HG03442 (cell line): ENCODE measurements at regions not wholly inside any gene's neighbourhood (a gene's known extent, or its start where the extent isn't known, plus 50 kb on each side); places are given as distances from the start of the nearest gene placed in this dataset.
"Not testable (repeated sequence)": the region's sequence is repeated elsewhere in the genome, so short reads cannot be mapped to it uniquely, and the experiment has no call there.

Experiments
- ATAC-seq: cut with Tn5 transposase; IDR thresholded peaks from one replicate; pipeline ENCODE4 v1.9.1; 2021; ENCODE audit warnings: mild to moderate bottlenecking, moderate library complexity; ENCODE audit not compliant: unreplicated experiment

DNA sequence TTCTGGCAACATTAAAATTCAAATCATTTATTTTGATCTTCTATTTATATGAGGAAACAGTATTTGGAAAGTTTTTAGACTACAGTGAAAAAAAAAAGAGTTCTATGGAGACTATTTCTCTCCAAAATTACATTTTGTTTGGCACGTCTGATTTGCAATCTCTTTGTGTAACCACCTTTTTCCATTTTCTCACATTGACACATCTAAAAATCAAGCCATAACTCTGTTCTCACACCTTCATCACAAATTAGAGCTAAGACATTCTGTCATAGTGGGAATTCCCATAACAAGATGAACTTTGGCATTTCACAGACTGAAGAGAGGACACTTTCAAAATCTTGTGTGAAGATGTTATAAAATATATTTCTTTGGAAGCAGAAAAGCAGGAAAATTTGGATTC, 468.9 kb downstream of the GRIA2 start:
- no peak for ATAC-seq

DNA sequence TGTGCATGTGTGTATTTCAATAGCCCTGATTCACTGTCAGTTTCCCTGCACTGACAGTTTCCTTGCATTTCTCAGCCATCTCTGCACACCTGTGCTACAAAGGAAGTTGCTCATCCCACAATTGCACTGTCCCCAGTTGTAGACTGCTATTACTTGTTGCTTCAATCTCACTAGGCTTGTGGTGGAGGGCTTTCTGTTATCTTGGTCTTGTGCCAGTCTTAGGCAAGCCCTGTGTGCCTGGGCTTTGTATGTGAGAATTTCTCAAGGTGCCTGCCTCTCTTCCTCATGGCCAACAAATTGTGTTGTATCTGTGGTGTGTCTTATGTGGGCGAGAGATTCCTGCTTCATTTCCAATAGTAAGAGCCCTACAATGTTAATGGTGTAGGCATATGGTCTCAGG, 467.4 kb downstream of the GRIA2 start:
- ATAC-seq: no peak

DNA sequence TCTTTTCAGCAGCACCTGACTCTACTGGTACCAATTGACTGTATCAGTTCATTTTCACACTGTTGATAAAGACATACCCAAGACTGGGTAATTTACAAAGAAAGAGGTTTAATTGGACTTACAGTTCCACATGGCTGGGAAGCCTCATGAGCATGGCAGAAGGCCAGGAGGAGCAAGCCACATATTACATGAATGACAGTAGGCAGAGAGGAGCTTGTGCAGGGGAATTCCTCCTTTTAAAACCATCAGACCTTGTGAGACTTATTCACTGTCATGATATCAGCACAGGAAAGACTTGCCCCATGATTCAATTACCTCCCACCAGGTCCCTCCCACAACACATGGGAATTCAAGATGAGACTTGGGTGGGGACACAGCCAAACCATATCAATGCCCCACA, 458.8 kb downstream of the GRIA2 start:
- not testable (repeated sequence) for ATAC-seq

DNA sequence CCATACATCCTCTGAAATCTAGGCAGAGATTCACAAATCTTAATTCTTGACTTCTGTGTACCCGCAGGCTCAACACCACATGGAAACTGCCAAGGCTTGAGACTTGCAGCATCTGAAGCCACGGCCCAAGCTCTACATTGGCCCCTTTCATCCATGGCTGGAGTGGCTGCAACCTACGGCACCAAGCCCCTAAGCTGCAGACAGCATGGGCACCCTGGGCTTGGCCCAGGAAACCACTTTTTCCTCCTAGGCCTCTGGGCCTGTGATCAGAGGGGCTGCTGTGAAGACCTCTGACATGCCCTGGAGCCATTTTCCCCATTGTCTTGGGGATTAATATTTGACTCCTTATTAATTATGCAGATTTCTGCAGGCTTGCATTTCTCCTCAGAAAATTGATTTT, 457.9 kb downstream of the GRIA2 start:
- ATAC-seq: no peak

DNA sequence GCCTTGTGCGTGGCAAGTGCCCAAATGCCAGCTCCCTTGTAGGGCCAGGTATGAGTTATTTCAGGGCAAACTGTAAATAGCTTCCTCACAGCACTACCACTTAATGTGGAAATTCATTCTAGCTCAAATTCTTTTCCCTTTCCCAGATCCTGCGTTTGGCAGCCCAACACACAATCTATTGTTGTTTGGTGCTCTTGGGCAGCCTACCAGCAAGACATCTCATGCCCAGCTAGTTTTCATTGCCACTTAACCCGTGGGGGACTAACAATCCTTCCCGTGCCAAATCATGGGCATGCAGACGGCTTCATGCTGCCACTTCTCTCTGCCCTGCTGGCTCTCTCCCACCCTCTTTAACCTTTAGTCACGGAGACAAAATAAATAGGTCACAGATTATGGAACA, 454.2 kb downstream of the GRIA2 start:
- ATAC-seq: no peak

DNA sequence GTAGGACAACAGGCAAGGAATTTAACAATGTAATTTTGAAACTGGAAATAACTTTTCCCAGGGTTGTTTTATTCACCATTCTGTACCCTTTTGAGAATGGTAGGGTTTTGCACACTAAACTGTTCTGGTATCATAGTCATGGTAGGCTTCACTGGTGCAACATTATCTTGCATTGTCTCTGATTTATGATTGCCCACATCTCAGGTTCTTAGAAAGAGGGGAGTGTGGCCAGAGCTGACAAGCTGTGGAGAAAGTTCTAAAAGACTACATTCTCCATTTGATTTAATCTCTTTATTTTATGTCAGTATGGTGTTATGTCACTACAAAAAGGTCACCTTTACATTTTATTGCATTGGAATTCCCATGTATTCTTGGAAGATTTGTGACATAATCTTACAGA, 447.3 kb downstream of the GRIA2 start:
- ATAC-seq: no peak

DNA sequence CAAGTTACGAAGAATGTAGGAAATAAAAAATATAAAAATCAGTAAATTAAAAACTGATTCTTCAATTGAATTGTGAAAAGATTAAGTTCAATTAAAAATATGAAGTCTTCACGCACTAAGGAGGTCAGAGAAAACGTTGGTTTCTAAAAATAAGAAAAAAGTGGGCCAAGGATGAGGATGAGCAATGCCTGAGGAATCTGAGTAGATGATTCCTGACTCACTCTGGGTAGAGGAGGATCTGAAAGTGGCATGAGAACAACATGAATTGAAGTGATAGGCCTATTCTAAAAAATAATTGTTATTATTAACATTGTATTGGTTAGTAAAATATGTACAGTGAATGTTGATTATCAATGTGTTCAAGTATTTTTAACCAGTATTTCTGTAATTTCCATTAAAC, 444.2 kb downstream of the GRIA2 start:
- no peak for ATAC-seq

DNA sequence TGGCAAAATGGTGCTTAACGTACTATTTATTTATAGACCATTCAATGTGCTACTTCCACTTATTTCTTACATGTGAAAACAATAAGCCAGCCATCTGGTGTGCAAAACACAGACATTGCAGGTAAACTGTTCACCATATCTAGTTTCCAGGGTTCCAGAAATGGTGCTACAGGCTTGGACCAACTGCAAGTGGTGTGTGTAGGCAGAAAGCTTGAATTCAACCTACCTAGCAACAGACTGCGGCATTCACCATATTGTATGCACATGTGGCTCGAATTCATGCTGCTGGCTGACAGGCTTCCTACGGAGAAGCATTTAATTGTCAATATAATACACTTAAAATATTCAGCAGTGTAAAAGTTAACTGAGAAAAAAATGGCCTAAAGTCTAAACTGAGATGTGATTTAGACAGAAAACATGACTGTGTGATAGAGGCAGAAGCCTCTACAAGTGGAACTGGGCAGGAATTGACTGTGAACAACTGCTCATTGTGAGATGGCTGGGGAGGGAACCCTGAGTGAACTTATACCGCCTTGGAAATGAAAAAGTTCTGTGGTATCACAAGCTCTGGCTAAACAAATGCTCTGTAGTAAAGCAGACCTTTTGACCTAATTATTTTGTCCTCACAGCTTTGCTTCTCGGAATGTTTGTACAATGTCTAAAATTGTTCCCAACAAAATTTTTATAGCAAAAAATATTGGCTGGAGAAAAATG, 434.7 kb downstream of the GRIA2 start:
- ATAC-seq: no peak

DNA sequence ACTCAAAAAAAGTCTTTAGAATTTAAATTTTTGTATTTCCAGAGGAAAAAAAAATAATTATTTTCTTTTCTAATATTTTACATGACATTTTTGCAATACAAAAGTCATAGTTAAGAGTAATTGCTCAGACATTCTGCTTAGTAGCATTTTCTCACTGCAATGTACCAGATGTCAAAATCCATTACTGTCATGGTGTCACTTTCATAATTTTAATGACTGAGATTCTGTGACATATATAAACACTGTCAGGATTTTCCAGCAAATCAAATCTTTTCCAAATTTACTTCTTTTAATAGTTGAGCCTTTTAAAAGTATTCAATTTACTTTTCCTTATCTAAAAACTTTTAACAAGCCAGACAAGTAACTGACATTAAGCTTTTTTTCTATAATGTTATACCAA, 422.7 kb downstream of the GRIA2 start:
- ATAC-seq: no peak

DNA sequence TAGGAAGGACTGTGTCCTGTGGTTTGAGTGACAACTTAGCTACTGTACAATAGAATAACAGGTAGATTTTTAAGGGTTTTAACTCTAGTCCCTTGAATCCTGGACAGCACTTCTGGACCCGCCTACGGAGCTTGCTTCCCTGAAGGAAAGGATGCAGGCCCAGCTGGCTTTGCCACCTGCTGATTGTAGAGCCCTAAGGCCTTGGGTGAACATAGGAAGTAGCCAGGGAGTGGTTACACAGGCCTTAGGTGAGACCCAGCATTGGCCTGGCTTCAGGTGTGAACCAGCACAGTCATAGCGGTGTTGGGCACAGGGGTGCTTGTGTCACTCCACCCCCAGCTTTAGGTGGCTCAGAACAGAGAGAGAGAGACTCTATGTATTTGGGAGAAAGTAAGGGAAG, 413.5 kb downstream of the GRIA2 start:
- ATAC-seq: no peak

DNA sequence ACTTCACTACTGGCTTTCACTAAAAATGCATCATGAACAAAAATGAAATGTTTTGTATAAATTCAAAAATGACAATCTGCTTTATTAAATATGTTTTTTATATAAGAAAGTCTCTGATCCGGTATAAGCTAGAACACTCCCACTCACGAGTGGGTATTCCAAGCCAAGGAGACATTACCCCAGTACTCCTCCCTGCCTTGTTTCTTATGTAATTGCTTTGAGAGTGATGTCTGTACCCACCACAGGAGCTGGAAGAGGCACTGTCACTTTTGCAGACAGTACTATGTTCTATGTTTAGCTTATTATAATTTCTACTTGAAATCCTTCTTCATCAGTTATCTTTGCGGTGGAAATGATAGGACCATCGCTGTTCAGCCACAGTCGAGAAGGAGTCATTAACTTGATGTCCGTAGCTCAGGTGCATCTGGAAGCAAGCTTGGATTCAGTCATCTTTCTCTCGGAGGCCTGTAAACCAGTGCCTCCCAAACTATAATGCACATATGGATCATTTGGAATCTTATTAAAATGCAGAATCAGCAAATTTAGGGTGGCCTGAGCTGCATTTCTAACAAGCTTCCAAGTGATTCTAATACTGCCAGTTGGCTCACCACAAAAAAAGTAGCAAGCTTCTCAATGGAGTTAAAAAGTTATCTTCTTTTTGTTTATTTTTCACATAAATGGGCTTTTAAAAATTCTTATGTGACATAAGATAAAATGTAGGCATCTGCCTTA, 396.4 kb downstream of the GRIA2 start:
- no peak for ATAC-seq

DNA sequence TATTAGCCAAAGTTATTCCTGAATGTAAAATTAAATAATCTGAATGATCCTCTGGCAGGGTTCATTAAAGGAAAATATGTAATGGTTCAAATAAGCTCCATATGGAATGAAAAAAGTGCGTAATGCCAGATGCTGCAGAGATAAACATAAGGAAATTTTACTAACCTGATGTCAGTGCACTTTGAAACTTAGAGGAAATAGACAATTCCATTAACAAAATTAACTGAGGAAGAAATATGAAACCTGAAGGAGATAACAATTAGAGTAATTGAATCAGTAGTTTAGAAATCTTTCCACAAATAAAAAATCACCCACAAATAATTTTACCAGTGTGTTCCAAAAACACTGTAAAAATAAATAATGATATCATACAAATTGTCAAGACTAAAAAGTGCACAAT, 387.5 kb downstream of the GRIA2 start:
- ATAC-seq: no peak

DNA sequence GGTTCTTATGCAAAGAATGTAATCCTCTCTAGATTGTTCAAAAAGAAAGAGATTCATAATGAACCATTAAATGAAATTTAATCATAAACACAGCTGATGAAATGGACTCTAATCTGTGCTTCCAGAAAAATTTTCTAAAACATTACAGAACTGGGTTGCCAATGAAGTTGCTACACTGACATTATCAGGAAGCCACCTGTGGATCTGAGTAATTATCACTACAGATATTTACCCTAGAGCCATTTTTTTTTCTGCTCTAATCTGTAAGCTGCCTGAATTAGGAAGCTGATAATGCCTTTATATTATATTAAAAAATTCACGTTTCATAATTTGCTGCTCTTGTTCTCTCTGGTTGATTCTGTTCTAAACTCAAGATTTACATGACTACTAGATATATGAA, 380.1 kb downstream of the GRIA2 start:
- no peak for ATAC-seq

DNA sequence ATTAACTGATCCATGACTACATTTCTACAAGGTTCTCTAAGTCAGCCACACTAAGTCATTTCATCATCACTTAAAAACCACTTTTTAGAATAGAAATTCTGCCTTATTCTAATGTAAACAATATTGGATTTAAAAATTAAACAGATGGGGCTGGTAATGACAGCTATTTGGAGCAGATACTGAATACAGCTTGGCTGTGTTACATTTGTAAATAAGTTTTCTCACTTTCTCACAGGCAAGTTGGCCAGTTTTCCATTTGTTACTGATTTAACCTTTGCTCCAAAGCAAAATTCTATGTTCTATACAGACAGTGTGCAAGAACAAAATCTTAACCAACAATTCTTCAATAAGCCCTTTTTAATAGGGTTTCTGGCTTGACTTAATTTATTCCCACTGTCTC, 370.7 kb downstream of the GRIA2 start:
- ATAC-seq: no peak

DNA sequence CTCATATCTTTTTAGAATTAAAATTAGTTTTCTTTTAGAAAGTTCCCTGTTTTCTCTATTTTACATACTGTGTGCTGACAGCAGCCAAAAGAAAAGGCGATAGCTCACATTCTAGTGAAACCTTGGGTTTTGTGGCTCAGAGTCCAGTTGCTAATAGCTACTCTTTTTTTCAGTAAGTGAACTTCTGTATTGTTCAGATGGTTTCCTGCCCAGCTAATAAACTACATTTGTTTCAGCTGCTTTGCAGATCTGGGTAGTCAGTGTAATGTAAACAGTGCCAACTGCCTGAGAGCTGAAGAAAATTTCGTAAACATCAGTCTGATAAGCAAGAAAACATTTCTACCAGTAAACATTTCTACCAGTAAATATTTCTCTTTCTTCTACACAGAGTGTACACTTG, 370.2 kb downstream of the GRIA2 start:
- no peak for ATAC-seq

DNA sequence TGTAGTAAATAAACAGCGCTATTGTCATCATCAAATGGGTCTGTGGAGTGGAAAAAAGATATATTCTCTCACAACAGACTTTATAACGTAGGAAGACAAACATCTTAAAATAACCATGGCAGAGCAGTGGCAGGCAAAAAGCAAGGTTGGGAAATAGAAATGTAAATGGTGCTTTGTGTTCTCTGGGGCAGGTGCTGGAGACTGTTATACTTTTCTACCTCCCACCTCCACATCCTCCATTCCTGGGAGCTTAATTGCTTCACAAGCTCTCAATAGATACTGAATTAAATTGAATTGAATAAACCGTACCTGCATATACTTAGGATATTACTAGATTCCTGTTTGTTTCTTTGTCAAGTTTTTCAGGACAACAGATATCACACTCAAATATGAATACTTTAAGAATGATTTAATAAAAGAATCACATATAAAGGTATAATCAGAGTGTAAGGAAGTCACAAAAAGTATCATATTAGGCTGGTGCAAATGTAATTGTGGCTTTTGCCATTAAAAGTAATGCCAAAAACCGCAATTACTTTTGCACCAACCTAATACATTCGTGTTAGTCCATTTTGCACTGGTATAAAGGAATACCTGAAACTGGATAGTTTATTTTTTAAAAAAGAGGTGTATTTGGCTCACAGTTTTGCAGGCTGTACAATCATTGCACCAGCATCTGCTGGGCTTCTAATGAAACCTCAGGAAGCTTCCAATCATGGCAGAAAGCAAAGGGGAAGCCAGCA, 367.3 kb downstream of the GRIA2 start:
- no peak for ATAC-seq

DNA sequence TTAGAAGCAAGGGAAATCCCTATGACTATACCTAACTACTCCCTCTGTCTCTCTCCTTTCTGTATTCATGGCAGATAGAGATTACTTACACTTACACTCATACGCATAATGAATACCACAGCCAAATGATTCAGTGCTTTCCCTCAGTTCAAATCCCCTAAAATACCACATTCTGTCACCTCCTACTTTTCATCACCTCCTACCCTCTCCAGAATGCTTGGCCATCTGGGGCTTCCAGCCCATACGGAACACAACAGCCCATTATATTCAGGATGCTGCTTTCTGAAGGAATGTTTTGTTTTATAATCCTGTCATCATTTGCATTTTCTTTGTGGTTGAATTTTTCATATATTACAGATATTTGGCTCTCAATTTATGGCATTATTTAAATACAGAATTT, 361.6 kb downstream of the GRIA2 start:
- ATAC-seq: no peak

DNA sequence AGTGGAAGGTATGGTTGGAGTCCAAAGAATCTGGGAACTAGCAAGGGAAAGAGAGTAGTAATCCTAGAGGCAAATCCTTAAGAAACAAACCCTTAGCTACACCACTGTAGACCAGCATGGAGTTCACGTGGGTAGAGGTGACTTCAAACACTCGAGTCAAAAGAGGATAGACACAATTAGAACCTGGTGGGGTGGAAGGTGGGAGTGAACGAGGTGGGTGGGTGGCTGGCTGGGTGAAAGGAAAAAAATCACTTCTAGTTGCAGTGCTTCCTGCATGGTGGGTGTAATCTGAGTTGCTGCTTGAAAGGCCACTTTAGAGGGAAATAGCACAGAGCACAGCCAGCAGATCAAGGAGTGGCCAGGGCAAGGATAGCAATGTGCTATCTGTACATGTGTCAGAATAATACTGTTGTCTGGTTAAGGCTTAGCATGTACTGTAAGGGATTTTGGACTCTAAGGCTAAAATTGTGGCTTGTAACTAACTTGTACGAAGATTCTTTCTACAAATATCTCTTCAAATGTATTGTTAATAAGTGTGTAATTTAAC, 356.2 kb downstream of the GRIA2 start:
- ATAC-seq: no peak

DNA sequence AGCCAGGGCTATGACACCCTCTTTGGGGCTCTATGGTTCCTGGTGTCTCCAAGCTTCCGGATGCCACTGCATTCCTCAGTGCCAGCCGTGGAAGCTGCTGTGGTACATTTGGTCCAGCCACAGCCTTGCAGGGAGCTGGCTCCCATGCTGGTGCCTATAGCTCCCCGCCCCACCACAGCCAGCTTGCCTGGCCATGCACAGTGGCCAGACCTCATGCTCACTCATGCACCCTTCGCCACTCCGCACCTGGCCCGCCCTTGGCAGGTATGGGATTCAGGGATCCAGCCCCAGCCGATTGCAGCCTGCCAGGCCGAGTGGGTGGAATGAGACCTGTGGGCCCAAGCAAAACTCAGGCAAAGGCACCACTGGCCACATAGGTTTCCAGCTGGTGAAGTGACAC, 354.8 kb downstream of the GRIA2 start:
- ATAC-seq: no peak

DNA sequence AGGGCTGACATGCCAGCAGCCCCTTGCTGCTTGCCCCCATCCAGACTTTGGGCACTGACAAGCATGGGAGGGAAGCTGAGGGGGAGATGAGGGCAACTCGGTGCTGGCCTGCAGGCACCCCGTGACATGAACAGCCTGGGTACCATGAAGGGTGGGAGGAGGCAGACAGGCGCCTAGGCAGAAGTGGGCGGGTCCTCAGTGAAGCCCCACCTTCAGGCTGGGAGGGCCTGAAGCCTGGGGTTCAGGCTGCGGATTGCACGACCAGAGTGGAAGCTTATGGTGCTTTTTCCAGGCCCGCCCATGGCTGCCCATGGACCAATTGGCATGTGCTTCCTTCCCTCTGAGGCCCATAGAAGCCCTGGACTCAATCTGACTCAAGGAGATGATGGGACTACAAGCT, 354.1 kb downstream of the GRIA2 start:
- no peak for ATAC-seq

DNA sequence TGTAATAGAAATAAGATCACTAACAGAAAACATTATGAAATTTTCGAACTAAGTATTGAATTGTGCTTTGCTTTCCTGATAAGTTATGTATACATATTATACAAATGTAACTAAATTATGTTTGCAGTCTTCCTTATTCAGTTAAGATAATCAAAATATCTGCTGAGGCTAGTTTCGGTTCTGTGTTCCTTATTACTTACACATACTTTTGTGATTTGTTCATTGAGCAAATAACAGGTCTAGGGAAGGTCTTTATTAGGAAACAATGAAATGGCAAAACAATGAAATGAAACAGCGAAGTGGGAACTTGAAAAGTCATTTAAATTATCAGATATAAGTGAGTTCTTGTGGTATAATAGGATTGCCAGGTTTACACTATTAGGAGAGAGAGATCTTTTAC, 352.4 kb downstream of the GRIA2 start:
- no peak for ATAC-seq

DNA sequence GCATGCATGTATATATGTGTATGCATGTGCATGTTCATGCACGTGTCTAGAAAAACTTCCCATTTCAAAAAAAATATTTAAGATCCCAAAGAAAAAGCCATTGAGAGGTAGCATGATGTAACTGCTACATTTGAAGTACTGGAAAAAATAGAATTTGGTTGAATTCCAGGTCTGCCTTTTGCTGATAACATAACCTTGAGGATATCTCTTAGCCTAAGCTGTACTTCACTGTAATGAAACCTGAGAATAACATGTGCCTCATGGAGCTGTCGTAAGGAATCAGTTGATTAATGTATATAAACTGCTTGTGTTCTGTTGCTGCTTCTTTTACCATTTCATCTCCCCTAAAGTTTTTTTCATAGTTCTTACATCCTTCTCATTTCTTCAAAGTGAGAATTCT, 351.8 kb downstream of the GRIA2 start:
- ATAC-seq: no peak
